CD4-positive, alpha-beta T cell treated with Interleukin-6 for 4 hours (primary cell): ENCODE measurements at regions not wholly inside any gene's neighbourhood (a gene's known extent, or its start where the extent isn't known, plus 50 kb on each side); places are given as distances from the start of the nearest gene placed in this dataset.

Experiments
- DNase-seq: peaks from one replicate; pipeline ENCODE4 v3.0.0-alpha.2; 2020; ENCODE audit warnings: mixed read lengths

GRCh38 chr22:49373289-49373666 lies 454.4 kb downstream of the BRD1 start:
- no peak for DNase-seq

- DNase-seq, result no peak
Observed at GRCh38 chr22:49372530-49373288, 455.0 kb downstream of the BRD1 start.

GRCh38 chr22:49372111-49372529 lies 455.6 kb downstream of the BRD1 start:
- DNase-seq, result no peak

- no peak for DNase-seq
Observed at GRCh38 chr22:49371325-49372110, 456.2 kb downstream of the BRD1 start.

GRCh38 chr22:49370627-49371301 lies 456.9 kb downstream of the BRD1 start:
- no peak for DNase-seq

- DNase-seq, result no peak
Observed at GRCh38 chr22:49369726-49370626, 457.7 kb downstream of the BRD1 start.

- no peak for DNase-seq
Observed at GRCh38 chr22:49368976-49369725, 458.5 kb downstream of the BRD1 start.

- DNase-seq, result no peak
Observed at GRCh38 chr22:49368221-49368975, 459.3 kb downstream of the BRD1 start.

- DNase-seq, result no peak
Observed at GRCh38 chr22:49367041-49367697, 460.5 kb downstream of the BRD1 start.

- DNase-seq, result no peak
Observed at GRCh38 chr22:49366437-49366836, 461.2 kb downstream of the BRD1 start.

- DNase-seq, result no peak
Observed at GRCh38 chr22:49365910-49366309, 461.8 kb downstream of the BRD1 start.

- DNase-seq, result no peak
Observed at GRCh38 chr22:49365191-49365837, 462.4 kb downstream of the BRD1 start.

- DNase-seq, result no peak
Observed at GRCh38 chr22:49364398-49364797, 463.3 kb downstream of the BRD1 start.

- DNase-seq, result no peak
Observed at GRCh38 chr22:49363526-49364230, 464.0 kb downstream of the BRD1 start.

- DNase-seq, result no peak
Observed at GRCh38 chr22:49362211-49362839, 465.3 kb downstream of the BRD1 start.

GRCh38 chr22:49361164-49361563 lies 466.5 kb downstream of the BRD1 start:
- DNase-seq, result no peak

- no peak for DNase-seq
Observed at GRCh38 chr22:49360746-49361145, 466.9 kb downstream of the BRD1 start.

- no peak for DNase-seq
Observed at GRCh38 chr22:49359076-49359475, 468.6 kb downstream of the BRD1 start.
